NT2/D1 (cell line): ENCODE measurements at regions not wholly inside any gene's neighbourhood (a gene's known extent, or its start where the extent isn't known, plus 50 kb on each side); places are given as distances from the start of the nearest gene placed in this dataset.

Experiments
- DNase-seq: peaks from one replicate; pipeline ENCODE4 v3.0.0-alpha.2; 2011; ENCODE audit warnings: low read depth, low spot score
- H3K27me3 ChIP-seq: 2 replicates; pipeline ENCODE4 v1.6.0; 2011; ENCODE audit warnings: mild to moderate bottlenecking; ENCODE audit not compliant: insufficient read length, insufficient read depth
- H3K36me3 ChIP-seq: 2 replicates; pipeline ENCODE4 v1.6.1; 2011; ENCODE audit warnings: mild to moderate bottlenecking, low read length, mixed read lengths; ENCODE audit not compliant: insufficient read depth, insufficient read length
- H3K4me1 ChIP-seq: 2 replicates; pipeline ENCODE4 v1.5.1; 2011; ENCODE audit not compliant: insufficient read depth, insufficient read length
- H3K4me3 ChIP-seq: 2 replicates; pipeline ENCODE4 v1.5.1; 2011; ENCODE audit warnings: low read depth; ENCODE audit not compliant: insufficient read length
- H3K9ac ChIP-seq: 2 replicates; pipeline ENCODE4 v1.6.0; 2011; ENCODE audit warnings: low read depth; ENCODE audit not compliant: insufficient read length
- H3K9me3 ChIP-seq: 2 replicates; pipeline ENCODE4 v1.5.1; 2011; ENCODE audit warnings: mild to moderate bottlenecking, low read length; ENCODE audit not compliant: insufficient read depth
- SUZ12 ChIP-seq: IDR thresholded peaks from 2 replicates; pipeline ENCODE4 v1.6.1; 2011; ENCODE audit not compliant: insufficient read length, insufficient read depth; ENCODE audit errors: extremely low read depth
- YY1 ChIP-seq: IDR thresholded peaks from 2 replicates; pipeline ENCODE4 v1.6.1; 2011; ENCODE audit not compliant: insufficient read length, insufficient read depth
- ZNF274 ChIP-seq: IDR thresholded peaks from 2 replicates; pipeline ENCODE4 v1.6.1; 2011; ENCODE audit warnings: mild to moderate bottlenecking, low read depth, low read length

- TF ChIP-seq ZNF274, result no peak
- no peak for TF ChIP-seq YY1
- no peak for TF ChIP-seq SUZ12
- Histone ChIP-seq H3K9ac (no peak overlapping the region), H3K4me1 (no peaks in the 10 kb centered on the region), H3K27me3 (no peaks in the 10 kb centered on the region), H3K4me3 (no peak overlapping the region), H3K36me3 (no peaks in the 10 kb centered on the region), H3K9me3 (peaks cover 11% of the 10 kb centered on the region; the same call in 1 of the 2 replicates)
- DNase-seq, result no peak
Measured at GRCh38 chr6:82711105-82711827, 347.6 kb downstream of the TPBG start.

GRCh38 chr6:82711971-82712370 is 348.4 kb downstream of the TPBG start:
- TF ChIP-seq YY1 (no peak), SUZ12 (no peak), ZNF274 (no peak)
- Histone ChIP-seq H3K9ac (no peak overlapping the region), H3K9me3 (peaks cover 11% of the 10 kb centered on the region; the same call in 1 of the 2 replicates), H3K27me3 (no peaks in the 10 kb centered on the region), H3K4me3 (no peak overlapping the region), H3K4me1 (no peaks in the 10 kb centered on the region), H3K36me3 (no peaks in the 10 kb centered on the region)
- DNase-seq, result no peak

- TF ChIP-seq YY1, result no peak
- no peak for TF ChIP-seq SUZ12
- TF ChIP-seq ZNF274, result no peak
- DNase-seq, result no peak
- H3K9ac ChIP-seq, result no peak overlapping the region
- no peak overlapping the region for H3K4me3 ChIP-seq
- H3K9me3 ChIP-seq, result peaks cover 11% of the 10 kb centered on the region; the same call in 1 of the 2 replicates
- H3K4me1 ChIP-seq, result no peaks in the 10 kb centered on the region
- no peaks in the 10 kb centered on the region for H3K27me3 ChIP-seq
- H3K36me3 ChIP-seq, result no peaks in the 10 kb centered on the region
Measured at GRCh38 chr6:82712389-82712788, 348.8 kb downstream of the TPBG start.

DNA sequence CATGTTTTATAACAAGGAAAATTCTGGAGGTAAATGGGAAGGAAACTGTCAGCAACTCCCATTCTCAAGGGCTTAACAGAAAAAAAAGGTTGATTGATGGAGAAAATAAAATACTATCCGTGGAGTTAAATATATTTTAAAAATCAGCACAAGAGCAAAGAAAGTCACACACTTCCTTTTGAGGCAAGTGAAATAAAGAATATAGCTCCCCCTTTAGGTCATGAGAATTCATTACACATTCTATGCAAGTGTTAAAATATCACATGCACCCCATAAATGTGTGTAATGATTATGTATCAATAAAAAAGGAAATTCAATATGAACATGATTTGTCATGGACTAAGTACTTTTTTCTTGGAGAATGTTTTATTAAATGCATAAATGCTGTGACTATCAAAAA is 349.2 kb downstream of the TPBG start:
- DNase-seq, result no peak
- Histone ChIP-seq H3K9me3 (peaks cover 11% of the 10 kb centered on the region; the same call in 1 of the 2 replicates), H3K4me3 (no peak overlapping the region), H3K4me1 (no peaks in the 10 kb centered on the region), H3K9ac (no peak overlapping the region), H3K27me3 (no peaks in the 10 kb centered on the region), H3K36me3 (no peaks in the 10 kb centered on the region)
- TF ChIP-seq ZNF274, result no peak
- no peak for TF ChIP-seq YY1
- TF ChIP-seq SUZ12, result no peak

GRCh38 chr6:82720992-82721391 is 344.6 kb downstream of the UBE3D start:
- TF ChIP-seq ZNF274, result no peak
- no peak for TF ChIP-seq SUZ12
- TF ChIP-seq YY1, result no peak
- H3K4me3 ChIP-seq, result no peak overlapping the region

DNA sequence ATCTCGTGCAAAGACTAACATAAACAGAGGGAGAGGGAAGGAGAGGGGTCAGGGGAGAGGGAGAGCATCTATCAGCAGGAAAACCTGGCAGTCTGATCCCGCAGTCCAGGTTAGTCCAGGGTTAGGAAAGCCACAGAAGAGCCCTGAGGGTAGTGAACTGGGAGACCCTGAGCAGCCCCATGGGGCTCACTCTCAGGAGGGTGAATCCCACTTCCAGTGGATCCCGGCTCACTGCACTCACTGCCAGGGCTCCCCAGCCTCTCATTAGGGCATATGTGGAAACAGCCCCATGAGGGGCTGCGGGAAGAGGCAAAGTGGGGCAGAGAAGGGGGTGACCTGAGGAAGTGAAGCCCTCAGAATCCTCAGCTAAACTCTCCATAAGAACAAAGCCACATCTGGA is 329.9 kb downstream of the UBE3D start:
- Histone ChIP-seq H3K4me3 (no peak overlapping the region), H3K9ac (no peak overlapping the region), H3K27me3 (no peaks in the 10 kb centered on the region), H3K36me3 (no peaks in the 10 kb centered on the region), H3K4me1 (no peaks in the 10 kb centered on the region), H3K9me3 (no peaks in the 10 kb centered on the region)
- DNase-seq, result no peak
- TF ChIP-seq ZNF274 (no peak), YY1 (no peak), SUZ12 (no peak)

More at GRCh38 chr6:82720992-82721391, 344.6 kb downstream of the UBE3D start:
- Histone ChIP-seq H3K36me3 (no peaks in the 10 kb centered on the region), H3K27me3 (no peaks in the 10 kb centered on the region), H3K9me3 (no peaks in the 10 kb centered on the region), H3K9ac (no peak overlapping the region), H3K4me1 (no peaks in the 10 kb centered on the region)
- DNase-seq, result no peak

GRCh38 chr6:82737965-82738364 is 327.7 kb downstream of the UBE3D start:
- Histone ChIP-seq H3K9ac (no peak overlapping the region), H3K4me1 (no peaks in the 10 kb centered on the region), H3K9me3 (no peaks in the 10 kb centered on the region), H3K36me3 (no peaks in the 10 kb centered on the region), H3K4me3 (no peak overlapping the region), H3K27me3 (no peaks in the 10 kb centered on the region)
- no peak for DNase-seq
- no peak for TF ChIP-seq ZNF274
- no peak for TF ChIP-seq YY1
- TF ChIP-seq SUZ12, result no peak
